ENCODE measurements at regions not wholly inside any gene's neighbourhood (a gene's known extent, or its start where the extent isn't known, plus 50 kb on each side); places are given as distances from the start of the nearest gene placed in this dataset.
A peak's percentile ranks its signal among the peaks of the same experiment; 100 is the strongest.
"Not testable (repeated sequence)": the region's sequence is repeated elsewhere in the genome, so short reads cannot be mapped to it uniquely, and the experiment has no call there.

DNA sequence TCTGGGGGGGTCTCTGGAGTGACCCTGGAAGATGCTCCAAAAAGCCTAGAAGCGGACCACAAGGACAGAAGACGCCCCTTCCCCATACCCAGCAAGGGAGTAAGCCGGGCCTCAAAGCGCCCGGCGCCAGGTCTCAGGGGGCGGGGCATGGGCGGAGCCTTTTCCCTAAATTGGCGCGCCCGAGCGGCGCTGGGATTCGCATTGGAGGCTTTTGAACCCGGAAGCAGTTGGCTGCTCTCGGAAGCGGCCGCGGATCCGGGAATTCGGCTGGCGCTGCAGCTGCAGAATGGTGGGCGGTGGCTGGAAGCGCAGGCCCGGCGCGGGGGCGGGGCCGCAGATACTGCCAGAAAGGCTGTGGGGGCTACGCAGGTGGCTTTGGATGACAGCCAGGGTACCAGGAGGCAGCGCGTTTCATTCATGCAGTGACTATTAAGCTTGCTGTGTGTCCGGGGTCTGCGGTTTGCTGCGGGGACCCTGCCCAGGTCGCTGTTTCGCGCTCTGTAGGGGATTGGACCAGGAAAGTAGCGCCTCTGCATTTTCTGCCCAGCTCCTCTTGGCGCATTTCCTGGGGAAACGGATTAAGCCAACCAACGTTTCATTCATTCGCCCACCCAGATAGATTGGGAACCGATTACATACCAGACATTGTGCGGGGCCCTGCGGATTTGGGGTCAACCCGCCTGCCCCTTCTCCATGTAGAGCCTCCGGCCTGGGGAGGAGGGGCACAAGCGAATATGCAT lies 83.0 kb upstream of the FREM1 start:
- Histone ChIP-seq H3K27me3 (ENCODE audit: insufficient read depth, low read length) (no peaks in the 10 kb centered on the region), H3K79me2 (ENCODE audit: insufficient read depth, low read length) (no peaks in the 10 kb centered on the region), H3K4me1 (ENCODE audit: insufficient read depth, low read length) (peaks cover 3% of the 10 kb centered on the region), H4K20me1 (ENCODE audit: insufficient read depth, low read length) (no peaks in the 10 kb centered on the region), H3K9ac (ENCODE audit: low read length) (peak overlapping the region; percentile 68), H3K36me3 (ENCODE audit: insufficient read depth, low read length) (no peaks in the 10 kb centered on the region), H2AFZ (ENCODE audit: low read depth, low read length) (peak overlapping the region; percentile 99), H3K4me3 (ENCODE audit: insufficient read depth, low read depth, low read length) (peak overlapping the region; percentile 81), H3K9me3 (ENCODE audit: insufficient read depth, low read depth, low read length) (no peaks in the 10 kb centered on the region), H3K4me2 (ENCODE audit: low read length) (peak overlapping the region; percentile 94), H3K27ac (ENCODE audit: low read depth, low read length) (no peak overlapping the region)
- peaks cover 8% of the 10 kb centered on the region for H3K4me1 Mint-ChIP-seq (ENCODE audit: low read depth, unreplicated experiment)
- no peaks in the 10 kb centered on the region for H3K27me3 Mint-ChIP-seq (ENCODE audit: low read depth, unreplicated experiment)
- DNase-seq (ENCODE audit: low read depth), result peak; percentile 57
- peaks cover 6% of the 10 kb centered on the region for H3K9me3 Mint-ChIP-seq (ENCODE audit: unreplicated experiment)
- TF ChIP-seq EZH2 (IDR thresholded peaks at IDR 0.05; ENCODE audit: insufficient read depth, low read length), result no peak
- TF ChIP-seq, protein P1, sequence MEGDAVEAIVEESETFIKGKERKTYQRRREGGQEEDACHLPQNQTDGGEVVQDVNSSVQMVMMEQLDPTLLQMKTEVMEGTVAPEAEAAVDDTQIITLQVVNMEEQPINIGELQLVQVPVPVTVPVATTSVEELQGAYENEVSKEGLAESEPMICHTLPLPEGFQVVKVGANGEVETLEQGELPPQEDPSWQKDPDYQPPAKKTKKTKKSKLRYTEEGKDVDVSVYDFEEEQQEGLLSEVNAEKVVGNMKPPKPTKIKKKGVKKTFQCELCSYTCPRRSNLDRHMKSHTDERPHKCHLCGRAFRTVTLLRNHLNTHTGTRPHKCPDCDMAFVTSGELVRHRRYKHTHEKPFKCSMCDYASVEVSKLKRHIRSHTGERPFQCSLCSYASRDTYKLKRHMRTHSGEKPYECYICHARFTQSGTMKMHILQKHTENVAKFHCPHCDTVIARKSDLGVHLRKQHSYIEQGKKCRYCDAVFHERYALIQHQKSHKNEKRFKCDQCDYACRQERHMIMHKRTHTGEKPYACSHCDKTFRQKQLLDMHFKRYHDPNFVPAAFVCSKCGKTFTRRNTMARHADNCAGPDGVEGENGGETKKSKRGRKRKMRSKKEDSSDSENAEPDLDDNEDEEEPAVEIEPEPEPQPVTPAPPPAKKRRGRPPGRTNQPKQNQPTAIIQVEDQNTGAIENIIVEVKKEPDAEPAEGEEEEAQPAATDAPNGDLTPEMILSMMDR (IDR thresholded peaks at IDR 0.05; ENCODE audit: insufficient read depth, low read depth, low read length), result no peak
- H3K4me3 Mint-ChIP-seq (ENCODE audit: unreplicated experiment), result peak overlapping the region; percentile 91
- peak overlapping the region; percentile 7 for H3K27ac Mint-ChIP-seq (ENCODE audit: unreplicated experiment)
- FAIRE-seq, result no peak
- no peaks in the 10 kb centered on the region for H3K36me3 Mint-ChIP-seq (ENCODE audit: low read depth, unreplicated experiment)

DNA sequence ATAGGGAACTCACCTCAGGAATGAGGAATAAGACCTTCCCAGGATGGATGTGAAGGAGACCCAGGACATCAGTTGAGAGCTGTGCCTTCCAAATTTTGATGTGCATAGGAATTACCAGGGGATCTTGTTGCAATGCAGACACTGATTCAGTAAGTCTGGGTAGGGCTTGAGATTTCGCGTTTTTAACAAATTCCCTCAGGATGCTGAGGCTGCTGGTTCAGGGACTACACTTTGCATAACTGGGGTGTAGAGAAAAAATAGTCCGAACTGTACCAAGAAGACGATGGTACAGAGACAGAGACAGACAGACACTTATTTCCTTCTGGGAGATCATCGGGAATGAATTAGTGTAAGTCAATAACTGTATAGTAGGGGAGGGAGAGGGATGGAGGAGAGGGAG lies 82.3 kb upstream of the FREM1 start:
- no peaks in the 10 kb centered on the region for H3K9me3 ChIP-seq (ENCODE audit: insufficient read depth, low read depth, low read length)
- no peak overlapping the region for H3K9ac ChIP-seq (ENCODE audit: low read length)
- no peak for DNase-seq (ENCODE audit: low read depth)
- H3K4me1 ChIP-seq (ENCODE audit: insufficient read depth, low read length), result peaks cover 3% of the 10 kb centered on the region
- peak overlapping the region; percentile 94 for H3K4me2 ChIP-seq (ENCODE audit: low read length)
- H3K27me3 ChIP-seq (ENCODE audit: insufficient read depth, low read length), result no peaks in the 10 kb centered on the region
- no peaks in the 10 kb centered on the region for H3K79me2 ChIP-seq (ENCODE audit: insufficient read depth, low read length)
- H3K27me3 Mint-ChIP-seq (ENCODE audit: low read depth, unreplicated experiment), result no peaks in the 10 kb centered on the region
- H3K4me3 Mint-ChIP-seq (ENCODE audit: unreplicated experiment), result peak overlapping the region; percentile 91
- H3K4me1 Mint-ChIP-seq (ENCODE audit: low read depth, unreplicated experiment), result peaks cover 8% of the 10 kb centered on the region
- H3K36me3 Mint-ChIP-seq (ENCODE audit: low read depth, unreplicated experiment), result no peaks in the 10 kb centered on the region
- H3K4me3 ChIP-seq (ENCODE audit: insufficient read depth, low read depth, low read length), result peak overlapping the region; percentile 81
- no peaks in the 10 kb centered on the region for H4K20me1 ChIP-seq (ENCODE audit: insufficient read depth, low read length)
- no peak overlapping the region for H3K27ac ChIP-seq (ENCODE audit: low read depth, low read length)
- no peaks in the 10 kb centered on the region for H3K36me3 ChIP-seq (ENCODE audit: insufficient read depth, low read length)
- no peak for FAIRE-seq
- peaks cover 6% of the 10 kb centered on the region for H3K9me3 Mint-ChIP-seq (ENCODE audit: unreplicated experiment)
- H3K27ac Mint-ChIP-seq (ENCODE audit: unreplicated experiment), result no peak overlapping the region
- H2AFZ ChIP-seq (ENCODE audit: low read depth, low read length), result peak overlapping the region; percentile 99
- TF ChIP-seq EZH2 (IDR thresholded peaks at IDR 0.05; ENCODE audit: insufficient read depth, low read length), result no peak
- TF ChIP-seq, protein P1 (IDR thresholded peaks at IDR 0.05; ENCODE audit: insufficient read depth, low read depth, low read length), result no peak

DNA sequence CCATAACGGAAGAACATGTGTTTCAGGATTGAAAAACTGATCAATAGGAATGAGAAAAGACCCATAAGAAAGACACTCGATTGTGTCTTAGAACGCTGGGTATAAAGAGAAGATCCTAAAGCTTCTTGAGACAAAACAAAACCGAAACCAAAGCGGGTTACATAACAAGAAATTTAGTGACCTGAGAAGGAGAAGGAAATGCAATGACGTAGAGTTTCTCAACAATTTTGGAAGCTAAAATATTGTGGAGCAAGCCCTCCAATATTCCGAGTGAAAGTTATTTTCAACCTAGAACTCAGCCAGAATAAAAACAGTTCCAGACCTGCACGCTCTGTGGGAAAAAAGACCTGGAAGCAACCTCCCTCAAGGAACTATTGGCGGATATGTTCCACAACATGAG lies 81.9 kb upstream of the FREM1 start:
- Mint-ChIP-seq H3K9me3 (ENCODE audit: unreplicated experiment) (peaks cover 6% of the 10 kb centered on the region), H3K4me1 (ENCODE audit: low read depth, unreplicated experiment) (peaks cover 8% of the 10 kb centered on the region), H3K4me3 (ENCODE audit: unreplicated experiment) (peak overlapping the region; percentile 91), H3K36me3 (ENCODE audit: low read depth, unreplicated experiment) (no peaks in the 10 kb centered on the region), H3K27me3 (ENCODE audit: low read depth, unreplicated experiment) (no peaks in the 10 kb centered on the region), H3K27ac (ENCODE audit: unreplicated experiment) (no peak overlapping the region)
- no peaks in the 10 kb centered on the region for H3K27me3 ChIP-seq (ENCODE audit: insufficient read depth, low read length)
- DNase-seq (ENCODE audit: low read depth) (no peak), FAIRE-seq (peak; percentile 29)
- no peaks in the 10 kb centered on the region for H4K20me1 ChIP-seq (ENCODE audit: insufficient read depth, low read length)
- TF ChIP-seq, protein P1 (IDR thresholded peaks at IDR 0.05; ENCODE audit: insufficient read depth, low read depth, low read length), result no peak
- TF ChIP-seq EZH2 (IDR thresholded peaks at IDR 0.05; ENCODE audit: insufficient read depth, low read length), result no peak
- H3K27ac ChIP-seq (ENCODE audit: low read depth, low read length), result no peak overlapping the region
- H3K36me3 ChIP-seq (ENCODE audit: insufficient read depth, low read length), result no peaks in the 10 kb centered on the region
- no peak overlapping the region for H3K9ac ChIP-seq (ENCODE audit: low read length)
- no peaks in the 10 kb centered on the region for H3K9me3 ChIP-seq (ENCODE audit: insufficient read depth, low read depth, low read length)
- H3K4me1 ChIP-seq (ENCODE audit: insufficient read depth, low read length), result peaks cover 3% of the 10 kb centered on the region
- H3K4me2 ChIP-seq (ENCODE audit: low read length), result no peak overlapping the region
- no peaks in the 10 kb centered on the region for H3K79me2 ChIP-seq (ENCODE audit: insufficient read depth, low read length)
- no peak overlapping the region for H3K4me3 ChIP-seq (ENCODE audit: insufficient read depth, low read depth, low read length)
- peak overlapping the region; percentile 99 for H2AFZ ChIP-seq (ENCODE audit: low read depth, low read length)

DNA sequence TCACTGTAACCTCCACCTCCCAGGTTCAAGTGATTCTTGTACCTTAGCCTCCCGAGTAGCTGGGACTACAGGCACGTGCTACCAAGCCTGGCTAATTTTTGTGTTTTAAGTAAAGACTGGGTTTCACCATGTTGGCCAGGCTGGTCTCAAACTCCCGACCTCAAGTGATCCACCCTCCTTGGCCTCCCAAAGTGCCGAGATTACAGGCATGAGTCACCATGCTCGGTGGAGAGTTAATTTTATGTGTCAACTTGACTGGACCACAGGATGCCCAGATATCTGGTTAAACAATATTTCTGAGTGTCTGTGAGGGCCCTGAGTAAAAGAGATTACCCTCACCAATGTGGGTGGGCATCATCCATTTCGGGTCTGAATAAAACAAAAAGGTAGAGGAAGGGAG lies 80.4 kb upstream of the FREM1 start:
- not testable (repeated sequence) for H3K27me3 ChIP-seq (ENCODE audit: insufficient read depth, low read length); H4K20me1 ChIP-seq (ENCODE audit: insufficient read depth, low read length); H3K79me2 ChIP-seq (ENCODE audit: insufficient read depth, low read length); H3K4me1 ChIP-seq (ENCODE audit: insufficient read depth, low read length); H3K9me3 Mint-ChIP-seq (ENCODE audit: unreplicated experiment); H3K4me1 Mint-ChIP-seq (ENCODE audit: low read depth, unreplicated experiment); FAIRE-seq; H3K36me3 ChIP-seq (ENCODE audit: insufficient read depth, low read length); H3K36me3 Mint-ChIP-seq (ENCODE audit: low read depth, unreplicated experiment); H3K27ac Mint-ChIP-seq (ENCODE audit: unreplicated experiment); H3K4me2 ChIP-seq (ENCODE audit: low read length); H3K9ac ChIP-seq (ENCODE audit: low read length); H3K4me3 ChIP-seq (ENCODE audit: insufficient read depth, low read depth, low read length); H3K9me3 ChIP-seq (ENCODE audit: insufficient read depth, low read depth, low read length); H3K27me3 Mint-ChIP-seq (ENCODE audit: low read depth, unreplicated experiment); H3K27ac ChIP-seq (ENCODE audit: low read depth, low read length); DNase-seq (ENCODE audit: low read depth); H3K4me3 Mint-ChIP-seq (ENCODE audit: unreplicated experiment); H2AFZ ChIP-seq (ENCODE audit: low read depth, low read length)
